A673 (cell line): ENCODE measurements at regions not wholly inside any gene's neighbourhood (a gene's known extent, or its start where the extent isn't known, plus 50 kb on each side); places are given as distances from the start of the nearest gene placed in this dataset.

ENCODE experiments used
- BruUV-seq: library from RNA; stranded (reverse); fragments of 400-500 nt; replicated peaks from 2 replicates; lab custom pipeline; 2021; lab: Mats Ljungman, UMichigan
- CTCF ChIA-PET: fragments of 300-600 bp; sonication (Branson Sonifier 250); formaldehyde crosslinking; loops from one replicate; lab custom pipeline; 2022; ENCODE audit warnings: antibody characterized with exemption; lab: Charles Lee
- POLR2A ChIA-PET: fragments of 300-600 bp; sonication (Branson Sonifier 250); formaldehyde crosslinking; loops from one replicate; lab custom pipeline; 2022; ENCODE audit warnings: antibody characterized with exemption; ENCODE audit not compliant: low non-redundant PET; lab: Charles Lee
- DNase-seq: peaks from one replicate; pipeline ENCODE4 v3.0.0-alpha.2; 2015; ENCODE audit warnings: low spot score
- H3K27ac ChIP-seq: fragments of 200-600 bp; sonication (generic); 2 replicates; pipeline ENCODE4 v1.5.1; 2016; ENCODE audit warnings: mixed run types, low read depth, mild to moderate bottlenecking, mixed read lengths, antibody characterized with exemption, low read length; ENCODE audit not compliant: poor library complexity, severe bottlenecking
- H3K27me3 ChIP-seq: fragments of 200-600 bp; sonication (generic); replicated peaks from 2 replicates; pipeline ENCODE4 v1.6.1; 2017; ENCODE audit warnings: mixed run types, low read depth, mild to moderate bottlenecking, mixed read lengths, antibody characterized with exemption, low read length; ENCODE audit not compliant: insufficient read depth, poor library complexity
- H3K36me3 ChIP-seq: fragments of 200-600 bp; sonication (generic); 2 replicates; pipeline ENCODE4 v1.6.1; 2016; ENCODE audit warnings: mixed run types, mild to moderate bottlenecking, mixed read lengths, antibody characterized with exemption, low read length; ENCODE audit not compliant: insufficient read depth, poor library complexity, severe bottlenecking
- H3K4me1 ChIP-seq: fragments of 200-600 bp; sonication (generic); 2 replicates; pipeline ENCODE4 v1.6.1; 2017; ENCODE audit warnings: mixed run types, mild to moderate bottlenecking, mixed read lengths, antibody characterized with exemption, low read length; ENCODE audit not compliant: insufficient read depth, poor library complexity, severe bottlenecking
- H3K4me3 ChIP-seq: fragments of 200-600 bp; sonication (generic); 2 replicates; pipeline ENCODE4 v1.5.1; 2016; ENCODE audit warnings: low read depth, mixed run types, mild to moderate bottlenecking, mixed read lengths, low read length; ENCODE audit not compliant: poor library complexity, severe bottlenecking
- H3K9me3 ChIP-seq: fragments of 200-600 bp; sonication (generic); 2 replicates; pipeline ENCODE4 v1.6.1; 2016; ENCODE audit warnings: mixed run types, low read depth, mild to moderate bottlenecking, mixed read lengths, antibody characterized with exemption, low read length; ENCODE audit not compliant: poor library complexity, severe bottlenecking
- CTCF ChIP-seq: fragments of 300-800, 200-600 bp; sonication (generic); conservative IDR thresholded peaks from 2 replicates; pipeline ENCODE4 v1.5.1; 2017; ENCODE audit warnings: low read depth, mild to moderate bottlenecking, antibody characterized with exemption, low read length, moderate library complexity, mixed read lengths
- EZH2 ChIP-seq: fragments of 200-600 bp; sonication (generic); IDR thresholded peaks from 2 replicates; pipeline ENCODE4 v1.6.1; 2017; ENCODE audit warnings: borderline replicate concordance, low read depth, mild to moderate bottlenecking, mixed read lengths, antibody characterized with exemption, low read length; ENCODE audit not compliant: poor library complexity, severe bottlenecking
- intact Hi-C: fragments of 100-400 bp; cut with micrococcal nuclease; formaldehyde crosslinking; loops from one replicate; pipeline ENCODE4 v1.10.0; 2022; ENCODE audit not compliant: unreplicated experiment

- Histone ChIP-seq H3K36me3 (no peaks in the 10 kb centered on the region), H3K27me3 (no peaks in the 10 kb centered on the region), H3K4me3 (no peak overlapping the region), H3K27ac (no peak overlapping the region), H3K9me3 (no peaks in the 10 kb centered on the region), H3K4me1 (no peaks in the 10 kb centered on the region)
- DNase-seq: no peak
- ChIA-PET CTCF (no interaction called here), POLR2A (interaction anchor here (0.8 kb wide), 1 partner anchor 841 kb away, joined by 23 read pairs; no protein-coding TSS in a partner anchor)
- no TSS peak for BruUV-seq
- intact Hi-C loops: loop anchor here (10.0 kb wide), 1 partner anchor 462 kb away; no protein-coding TSS in a partner anchor
- no peak for TF ChIP-seq CTCF
- TF ChIP-seq EZH2: no peak
Observed at GRCh38 chr18:40932862-40933261, 1022.2 kb upstream of the PIK3C3 start.

- no peaks in the 10 kb centered on the region for H3K27me3 ChIP-seq
- no TSS peak for BruUV-seq
- TF ChIP-seq EZH2 (no peak), CTCF (no peak)
- no peak overlapping the region for H3K4me3 ChIP-seq
- no peaks in the 10 kb centered on the region for H3K4me1 ChIP-seq
- no peak overlapping the region for H3K27ac ChIP-seq
- ChIA-PET POLR2A (no interaction called here), CTCF (no interaction called here)
- H3K9me3 ChIP-seq: no peaks in the 10 kb centered on the region
- no peaks in the 10 kb centered on the region for H3K36me3 ChIP-seq
- intact Hi-C loops: loop anchor here (10.0 kb wide), 1 partner anchor 464 kb away; no protein-coding TSS in a partner anchor
- DNase-seq: no peak
Observed at GRCh38 chr18:40930211-40930882, 1024.7 kb upstream of the PIK3C3 start.

- Histone ChIP-seq H3K4me3 (no peak overlapping the region), H3K27ac (no peak overlapping the region), H3K36me3 (no peaks in the 10 kb centered on the region), H3K9me3 (no peaks in the 10 kb centered on the region), H3K4me1 (no peaks in the 10 kb centered on the region), H3K27me3 (no peaks in the 10 kb centered on the region)
- DNase-seq: no peak
- intact Hi-C loops: no loop called here
- ChIA-PET POLR2A (no interaction called here), CTCF (no interaction called here)
- TF ChIP-seq CTCF: no peak
- no peak for TF ChIP-seq EZH2
- no TSS peak for BruUV-seq
Observed at GRCh38 chr18:40929399-40929798, 1025.6 kb upstream of the PIK3C3 start.
